ENCODE measurements at regions not wholly inside any gene's neighbourhood (a gene's known extent, or its start where the extent isn't known, plus 50 kb on each side); places are given as distances from the start of the nearest gene placed in this dataset.

DNA sequence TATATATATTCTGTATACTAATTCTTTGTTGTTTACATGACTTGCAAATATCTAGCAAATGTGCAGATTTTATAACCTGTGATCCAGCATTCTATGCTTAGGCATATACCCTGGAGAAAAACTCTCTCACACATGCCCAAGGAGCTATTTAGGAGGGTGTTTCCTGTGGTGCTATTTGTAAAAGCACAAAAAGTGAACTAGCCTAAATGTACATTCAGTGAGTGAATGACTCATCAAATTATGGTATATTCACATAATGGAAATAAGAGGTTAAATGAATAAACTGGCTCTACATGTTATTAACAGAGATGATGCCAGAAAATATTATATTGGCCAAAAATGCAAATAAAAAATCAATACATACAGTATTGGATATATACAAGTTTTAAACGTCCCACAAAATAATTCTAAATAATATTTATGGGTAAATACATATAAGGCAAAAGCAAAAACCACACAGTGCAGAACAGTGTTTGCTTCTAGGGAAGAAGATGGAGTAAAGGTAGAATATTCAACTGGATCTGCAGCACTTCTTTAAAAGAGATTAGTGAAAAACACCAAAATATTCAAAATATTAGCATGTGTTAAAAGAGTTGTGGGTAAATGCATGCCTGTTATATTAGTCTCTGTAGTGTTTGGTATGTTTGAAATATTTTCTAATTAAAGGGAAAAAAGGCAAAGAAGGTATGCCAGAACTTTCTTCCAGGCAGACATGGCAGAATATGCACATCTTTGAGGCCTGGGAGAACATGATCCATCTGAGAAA, 344.7 kb downstream of the KLF5 start:
- Histone ChIP-seq H3K9me3 (ENCODE audit: low read length) (no peaks in the 10 kb centered on the region), H4K20me1 (ENCODE audit: insufficient read depth) (no peaks in the 10 kb centered on the region), H3K9ac (ENCODE audit: low read length) (no peak overlapping the region), H3K4me2 (ENCODE audit: low read length) (no peak overlapping the region), H2AFZ (ENCODE audit: low read depth, low read length) (no peak overlapping the region), H3F3A (ENCODE audit: insufficient read depth, low read length, poor library complexity, severe bottlenecking) (no peaks in the 10 kb centered on the region), H3K79me2 (replicated peaks; ENCODE audit: insufficient read depth, low read length) (no peaks in the 10 kb centered on the region), H3K9me2 (ENCODE audit: insufficient read depth, low read length) (no peaks in the 10 kb centered on the region), H3K4me3 (ENCODE audit: low read length) (no peak overlapping the region), H3K27ac (ENCODE audit: low read length) (no peak overlapping the region), H3K36me3 (ENCODE audit: insufficient read depth, low read length) (no peaks in the 10 kb centered on the region), H3K27me3 (ENCODE audit: insufficient read depth, low read depth, low read length) (no peaks in the 10 kb centered on the region)
- no peak for TF ChIP-seq TAF1 (IDR thresholded peaks at IDR 0.05; ENCODE audit: low read depth)
- TF ChIP-seq, protein P1, sequence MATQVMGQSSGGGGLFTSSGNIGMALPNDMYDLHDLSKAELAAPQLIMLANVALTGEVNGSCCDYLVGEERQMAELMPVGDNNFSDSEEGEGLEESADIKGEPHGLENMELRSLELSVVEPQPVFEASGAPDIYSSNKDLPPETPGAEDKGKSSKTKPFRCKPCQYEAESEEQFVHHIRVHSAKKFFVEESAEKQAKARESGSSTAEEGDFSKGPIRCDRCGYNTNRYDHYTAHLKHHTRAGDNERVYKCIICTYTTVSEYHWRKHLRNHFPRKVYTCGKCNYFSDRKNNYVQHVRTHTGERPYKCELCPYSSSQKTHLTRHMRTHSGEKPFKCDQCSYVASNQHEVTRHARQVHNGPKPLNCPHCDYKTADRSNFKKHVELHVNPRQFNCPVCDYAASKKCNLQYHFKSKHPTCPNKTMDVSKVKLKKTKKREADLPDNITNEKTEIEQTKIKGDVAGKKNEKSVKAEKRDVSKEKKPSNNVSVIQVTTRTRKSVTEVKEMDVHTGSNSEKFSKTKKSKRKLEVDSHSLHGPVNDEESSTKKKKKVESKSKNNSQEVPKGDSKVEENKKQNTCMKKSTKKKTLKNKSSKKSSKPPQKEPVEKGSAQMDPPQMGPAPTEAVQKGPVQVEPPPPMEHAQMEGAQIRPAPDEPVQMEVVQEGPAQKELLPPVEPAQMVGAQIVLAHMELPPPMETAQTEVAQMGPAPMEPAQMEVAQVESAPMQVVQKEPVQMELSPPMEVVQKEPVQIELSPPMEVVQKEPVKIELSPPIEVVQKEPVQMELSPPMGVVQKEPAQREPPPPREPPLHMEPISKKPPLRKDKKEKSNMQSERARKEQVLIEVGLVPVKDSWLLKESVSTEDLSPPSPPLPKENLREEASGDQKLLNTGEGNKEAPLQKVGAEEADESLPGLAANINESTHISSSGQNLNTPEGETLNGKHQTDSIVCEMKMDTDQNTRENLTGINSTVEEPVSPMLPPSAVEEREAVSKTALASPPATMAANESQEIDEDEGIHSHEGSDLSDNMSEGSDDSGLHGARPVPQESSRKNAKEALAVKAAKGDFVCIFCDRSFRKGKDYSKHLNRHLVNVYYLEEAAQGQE (IDR thresholded peaks at IDR 0.05; ENCODE audit: borderline replicate concordance) = no peak
- TF ChIP-seq EP300 (conservative IDR thresholded peaks at IDR 0.05; ENCODE audit: poor library complexity, severe bottlenecking) = no peak
- no peak for TF ChIP-seq RAD21 (conservative IDR thresholded peaks at IDR 0.05)
- TF ChIP-seq, protein P2, sequence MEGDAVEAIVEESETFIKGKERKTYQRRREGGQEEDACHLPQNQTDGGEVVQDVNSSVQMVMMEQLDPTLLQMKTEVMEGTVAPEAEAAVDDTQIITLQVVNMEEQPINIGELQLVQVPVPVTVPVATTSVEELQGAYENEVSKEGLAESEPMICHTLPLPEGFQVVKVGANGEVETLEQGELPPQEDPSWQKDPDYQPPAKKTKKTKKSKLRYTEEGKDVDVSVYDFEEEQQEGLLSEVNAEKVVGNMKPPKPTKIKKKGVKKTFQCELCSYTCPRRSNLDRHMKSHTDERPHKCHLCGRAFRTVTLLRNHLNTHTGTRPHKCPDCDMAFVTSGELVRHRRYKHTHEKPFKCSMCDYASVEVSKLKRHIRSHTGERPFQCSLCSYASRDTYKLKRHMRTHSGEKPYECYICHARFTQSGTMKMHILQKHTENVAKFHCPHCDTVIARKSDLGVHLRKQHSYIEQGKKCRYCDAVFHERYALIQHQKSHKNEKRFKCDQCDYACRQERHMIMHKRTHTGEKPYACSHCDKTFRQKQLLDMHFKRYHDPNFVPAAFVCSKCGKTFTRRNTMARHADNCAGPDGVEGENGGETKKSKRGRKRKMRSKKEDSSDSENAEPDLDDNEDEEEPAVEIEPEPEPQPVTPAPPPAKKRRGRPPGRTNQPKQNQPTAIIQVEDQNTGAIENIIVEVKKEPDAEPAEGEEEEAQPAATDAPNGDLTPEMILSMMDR (IDR thresholded peaks at IDR 0.05; ENCODE audit: poor library complexity, severe bottlenecking) = no peak
- TF ChIP-seq EZH2 (IDR thresholded peaks at IDR 0.05; ENCODE audit: borderline replicate concordance, insufficient read depth, low read length, poor library complexity, severe bottlenecking) = no peak
- no peak for TF ChIP-seq POLR2AphosphoS5 (IDR thresholded peaks at IDR 0.05)
- TF ChIP-seq MXI1 (conservative IDR thresholded peaks at IDR 0.05; ENCODE audit: poor library complexity, severe bottlenecking) = no peak
- no peak for TF ChIP-seq SMC3 (conservative IDR thresholded peaks at IDR 0.05; ENCODE audit: poor library complexity)

DNA sequence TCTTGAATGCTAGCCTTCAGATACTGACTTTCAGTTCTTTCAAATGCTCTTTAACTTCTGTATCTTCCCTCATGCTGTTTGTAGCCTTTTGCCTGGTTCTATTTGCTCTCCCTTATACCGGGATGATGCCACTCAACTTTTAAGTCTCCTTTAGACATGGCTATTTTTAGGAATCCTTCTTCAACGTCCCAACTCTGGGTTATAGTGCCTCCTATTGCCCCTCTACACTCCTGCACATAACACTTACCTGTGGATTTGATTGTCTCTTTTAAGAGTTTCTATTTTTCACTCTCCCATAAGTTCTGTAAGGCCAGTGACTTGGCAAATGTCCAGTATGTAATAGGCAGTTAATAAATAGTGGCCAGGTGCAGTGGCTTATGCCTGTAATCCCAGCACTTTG, 343.0 kb downstream of the KLF5 start:
- no peaks in the 10 kb centered on the region for H3K27me3 ChIP-seq (ENCODE audit: insufficient read depth, low read depth, low read length)
- no peaks in the 10 kb centered on the region for H3K79me2 ChIP-seq (replicated peaks; ENCODE audit: insufficient read depth, low read length)
- no peaks in the 10 kb centered on the region for H3K9me3 ChIP-seq (ENCODE audit: low read length)
- TF ChIP-seq SMC3 (conservative IDR thresholded peaks at IDR 0.05; ENCODE audit: poor library complexity) = no peak
- TF ChIP-seq, protein P1 (IDR thresholded peaks at IDR 0.05; ENCODE audit: borderline replicate concordance) = no peak
- TF ChIP-seq POLR2AphosphoS5 (IDR thresholded peaks at IDR 0.05) = no peak
- TF ChIP-seq, protein P2 (IDR thresholded peaks at IDR 0.05; ENCODE audit: poor library complexity, severe bottlenecking) = no peak
- no peak for TF ChIP-seq MXI1 (conservative IDR thresholded peaks at IDR 0.05; ENCODE audit: poor library complexity, severe bottlenecking)
- no peaks in the 10 kb centered on the region for H3K9me2 ChIP-seq (ENCODE audit: insufficient read depth, low read length)
- H3K27ac ChIP-seq (ENCODE audit: low read length) = no peak overlapping the region
- no peak overlapping the region for H2AFZ ChIP-seq (ENCODE audit: low read depth, low read length)
- H3K4me3 ChIP-seq (ENCODE audit: low read length) = no peak overlapping the region
- H3K9ac ChIP-seq (ENCODE audit: low read length) = no peak overlapping the region
- H4K20me1 ChIP-seq (ENCODE audit: insufficient read depth) = no peaks in the 10 kb centered on the region
- no peaks in the 10 kb centered on the region for H3K36me3 ChIP-seq (ENCODE audit: insufficient read depth, low read length)
- no peaks in the 10 kb centered on the region for H3F3A ChIP-seq (ENCODE audit: insufficient read depth, low read length, poor library complexity, severe bottlenecking)
- no peak overlapping the region for H3K4me2 ChIP-seq (ENCODE audit: low read length)

Data from neural cell (in vitro differentiated cells).